HAP-1 (cell line): ENCODE measurements at regions not wholly inside any gene's neighbourhood (a gene's known extent, or its start where the extent isn't known, plus 50 kb on each side); places are given as distances from the start of the nearest gene placed in this dataset.

Experiments used
- DNase-seq, 2 experiments: peaks; one replicate each; pipeline ENCODE4 v3.0.0-alpha.2; 2016 to 2020; ENCODE audit warnings: low spot score in 2 of 2
- H3K27me3 ChIP-seq: fragments of 250-450 bp; sonication (Bioruptor Pico); 2 replicates; pipeline ENCODE4 v1.5.1; 2020; ENCODE audit warnings: low read depth, mild to moderate bottlenecking, moderate library complexity
- H3K36me3 ChIP-seq: fragments of 250-450 bp; sonication (Bioruptor Pico); replicated peaks from 2 replicates; pipeline ENCODE4 v1.5.1; 2020; ENCODE audit warnings: mild to moderate bottlenecking
- H3K4me1 ChIP-seq: fragments of 250-450 bp; sonication (Bioruptor Pico); 2 replicates; pipeline ENCODE4 v1.5.1; 2020; ENCODE audit warnings: mild to moderate bottlenecking
- H3K4me3 ChIP-seq: fragments of 250-450 bp; sonication (Bioruptor Pico); 2 replicates; pipeline ENCODE4 v1.5.1; 2020; ENCODE audit warnings: mild to moderate bottlenecking, moderate library complexity
- H3K9me3 ChIP-seq: fragments of 250-450 bp; sonication (Bioruptor Pico); 2 replicates; pipeline ENCODE4 v1.5.1; 2020; ENCODE audit warnings: mild to moderate bottlenecking, moderate library complexity
- in situ Hi-C: fragments of 300-500 bp; cut with MboI; formaldehyde crosslinking; loops from 3 replicates; pipeline ENCODE4 v1.14.3; 2020; ENCODE audit warnings: low sequenced_read_pairs, inconsistent platforms, mixed read lengths

DNA sequence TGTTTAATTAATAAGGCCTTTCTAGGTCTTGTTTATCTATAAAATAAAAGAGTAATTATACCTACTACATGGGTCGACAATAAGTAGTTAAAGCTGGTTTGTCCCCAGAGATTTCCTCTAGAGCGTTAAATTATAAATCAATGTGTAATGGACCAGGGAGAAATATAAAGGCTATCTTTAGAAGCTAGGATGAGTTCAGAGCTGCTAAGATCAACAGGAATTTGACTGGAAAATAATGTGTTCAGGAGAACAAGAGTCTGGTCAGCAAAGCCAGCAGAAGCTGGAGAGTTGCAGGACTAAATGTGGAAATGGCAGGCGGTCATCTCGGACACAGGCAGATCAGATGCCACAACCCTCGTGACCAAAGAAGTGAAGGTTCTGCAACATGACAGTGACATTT lies 428.8 kb downstream of the EPM2A start:
- Histone ChIP-seq H3K4me3 (no peak overlapping the region), H3K4me1 (no peaks in the 10 kb centered on the region), H3K36me3 (no peaks in the 10 kb centered on the region), H3K9me3 (no peaks in the 10 kb centered on the region), H3K27me3 (no peaks in the 10 kb centered on the region)
- in situ Hi-C loops, result no loop called here
- DNase-seq, result no peak

DNA sequence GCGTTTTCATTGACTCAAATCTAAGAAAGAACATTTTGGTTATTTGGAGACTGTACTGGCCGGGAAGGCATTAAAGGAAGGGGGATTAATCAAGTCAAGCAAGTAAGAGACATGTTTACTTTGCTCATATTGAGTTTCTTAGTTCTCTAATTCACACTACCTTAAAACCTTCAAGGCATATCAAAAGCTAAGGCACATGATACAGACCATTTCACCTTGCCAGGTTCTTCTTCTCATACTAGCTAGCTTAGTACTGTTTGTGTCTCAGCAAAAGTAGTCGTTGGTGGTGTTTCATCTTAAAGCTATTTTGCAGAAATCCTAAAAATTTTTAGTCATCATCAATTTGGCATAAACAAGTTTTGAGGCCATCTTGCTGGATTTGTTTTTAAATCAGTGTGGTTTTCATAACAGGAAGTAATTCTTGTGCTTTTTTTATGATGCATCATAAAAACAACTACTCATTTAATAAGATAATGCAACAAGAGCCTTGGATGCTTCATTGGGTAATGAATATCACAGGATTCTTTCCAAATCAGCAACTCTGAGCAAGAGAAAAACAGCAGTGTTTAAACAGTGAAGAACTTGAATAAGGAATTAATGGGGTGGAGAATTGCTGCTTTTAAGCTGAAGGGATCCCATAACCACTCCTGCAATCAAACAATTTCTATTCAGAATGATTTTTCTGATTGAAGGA lies 425.3 kb downstream of the EPM2A start:
- Histone ChIP-seq H3K4me3 (no peak overlapping the region), H3K36me3 (no peaks in the 10 kb centered on the region), H3K9me3 (no peaks in the 10 kb centered on the region), H3K27me3 (no peaks in the 10 kb centered on the region), H3K4me1 (no peaks in the 10 kb centered on the region)
- in situ Hi-C loops, result no loop called here
- DNase-seq, result no peak

DNA sequence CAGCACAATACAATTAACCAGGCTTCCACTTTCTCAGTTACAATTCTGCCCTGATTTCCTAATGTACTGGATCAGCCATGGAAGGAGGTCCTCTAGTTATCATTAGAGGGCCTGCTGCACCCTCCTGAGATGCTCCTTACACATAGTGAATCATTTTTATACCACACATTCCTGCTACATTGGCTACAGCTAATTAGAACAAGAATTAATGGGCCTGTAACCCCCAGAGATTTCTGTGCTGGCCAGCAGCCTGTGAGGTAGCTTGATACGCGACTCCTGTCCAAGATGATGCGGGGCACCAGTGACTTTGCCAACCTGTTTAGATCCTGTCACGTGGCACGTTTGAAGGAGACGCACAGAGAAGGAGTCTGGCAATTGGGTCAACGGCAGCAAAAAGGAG lies 422.8 kb downstream of the EPM2A start:
- no peak for DNase-seq
- Histone ChIP-seq H3K9me3 (no peaks in the 10 kb centered on the region), H3K4me3 (no peak overlapping the region), H3K27me3 (no peaks in the 10 kb centered on the region), H3K4me1 (peaks cover 11% of the 10 kb centered on the region), H3K36me3 (no peaks in the 10 kb centered on the region)
- in situ Hi-C loops, result no loop called here

DNA sequence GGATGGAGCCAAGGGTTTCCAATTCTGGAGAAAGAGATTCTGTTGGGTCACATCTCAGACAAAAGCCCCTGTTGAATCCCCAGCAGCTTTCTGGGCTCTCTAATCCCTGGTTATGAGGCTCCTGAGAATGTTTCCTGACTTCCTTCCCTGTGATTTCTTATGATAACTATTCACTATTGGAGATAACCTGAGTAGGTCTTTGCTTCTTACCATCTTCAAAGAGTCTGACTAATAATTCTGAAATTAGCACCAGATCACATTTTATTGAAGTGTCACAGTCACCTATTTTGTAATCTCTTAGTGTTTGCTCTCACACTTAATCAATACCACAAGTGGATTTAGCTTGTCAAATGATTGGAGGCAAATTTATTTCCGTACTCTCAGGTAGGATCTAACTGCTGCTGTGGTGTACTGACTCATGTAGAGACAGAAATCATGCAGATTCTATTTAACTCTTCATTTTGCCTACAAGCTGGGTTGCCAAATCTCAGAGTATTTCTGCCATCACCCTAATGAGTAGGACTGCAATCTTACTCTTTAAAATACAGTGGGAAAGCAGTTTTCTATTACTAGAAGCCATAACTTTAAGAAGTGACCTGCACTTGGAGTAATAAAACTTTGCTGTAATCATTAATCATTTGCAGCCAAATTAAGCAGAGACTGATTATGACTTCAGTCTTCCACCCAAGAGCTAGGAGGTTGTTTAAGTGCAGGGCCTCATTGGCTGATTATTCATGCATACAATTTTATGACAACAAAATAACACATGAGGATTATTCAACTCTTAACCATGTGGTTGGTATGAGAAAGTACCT lies 422.1 kb downstream of the EPM2A start:
- no peaks in the 10 kb centered on the region for H3K36me3 ChIP-seq
- in situ Hi-C loops, result no loop called here
- peaks cover 15% of the 10 kb centered on the region for H3K4me1 ChIP-seq
- no peak overlapping the region for H3K4me3 ChIP-seq
- DNase-seq, result no peak
- H3K9me3 ChIP-seq, result no peaks in the 10 kb centered on the region
- no peaks in the 10 kb centered on the region for H3K27me3 ChIP-seq

DNA sequence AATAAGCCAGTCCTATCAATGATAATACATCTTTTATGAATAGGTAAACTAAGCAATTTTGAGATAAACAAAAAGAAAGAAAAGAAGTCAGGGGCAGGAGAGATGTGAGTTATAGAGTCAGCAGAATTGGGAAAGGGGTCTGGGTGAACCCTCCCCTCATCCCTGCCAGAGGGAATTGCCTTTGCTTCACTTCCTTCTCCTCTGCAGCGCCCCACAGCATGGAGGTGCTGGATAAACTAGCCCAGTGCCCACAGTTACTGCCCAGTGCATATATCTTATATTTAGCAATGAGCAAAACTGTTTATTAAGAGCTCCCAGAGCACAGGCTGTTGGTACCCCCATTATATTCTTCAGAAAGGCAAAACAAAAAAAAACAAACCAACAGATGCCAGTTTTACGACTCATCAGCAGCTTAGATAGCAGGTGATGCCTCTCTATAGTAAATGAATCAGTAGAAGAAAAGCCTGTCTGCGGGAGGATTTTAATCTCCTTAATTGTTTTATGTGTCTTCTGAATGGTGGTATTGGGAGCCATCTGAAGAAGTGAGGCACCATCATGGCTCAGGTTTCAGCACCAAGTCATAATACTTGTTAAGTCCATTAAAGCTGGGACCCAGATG lies 419.2 kb downstream of the EPM2A start:
- H3K4me1 ChIP-seq, result peaks cover 15% of the 10 kb centered on the region
- H3K9me3 ChIP-seq, result no peaks in the 10 kb centered on the region
- DNase-seq, result no peak
- no peaks in the 10 kb centered on the region for H3K27me3 ChIP-seq
- no peaks in the 10 kb centered on the region for H3K36me3 ChIP-seq
- no peak overlapping the region for H3K4me3 ChIP-seq
- in situ Hi-C loops, result no loop called here

DNA sequence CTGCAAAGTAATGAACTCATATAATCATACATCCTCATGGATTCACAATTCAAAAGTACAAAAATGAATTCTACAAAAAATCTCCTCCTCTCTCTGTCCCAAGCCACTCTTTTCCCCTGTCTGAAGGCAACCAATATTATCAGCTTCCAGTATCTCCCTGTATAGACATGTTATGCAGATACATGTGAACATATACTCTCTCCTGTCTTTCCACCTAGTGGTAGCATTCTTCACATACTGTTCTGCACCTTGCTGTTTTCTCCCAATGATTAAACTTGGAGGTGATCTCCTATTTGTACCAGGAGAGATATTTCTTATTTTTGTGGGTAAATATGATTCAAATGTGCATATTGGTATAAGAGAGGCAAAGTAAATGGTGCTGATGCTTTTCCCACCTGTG lies 416.4 kb downstream of the EPM2A start:
- H3K9me3 ChIP-seq, result no peaks in the 10 kb centered on the region
- no peaks in the 10 kb centered on the region for H3K36me3 ChIP-seq
- no peak for DNase-seq
- H3K4me3 ChIP-seq, result no peak overlapping the region
- in situ Hi-C loops, result no loop called here
- H3K4me1 ChIP-seq, result peaks cover 15% of the 10 kb centered on the region
- no peaks in the 10 kb centered on the region for H3K27me3 ChIP-seq

DNA sequence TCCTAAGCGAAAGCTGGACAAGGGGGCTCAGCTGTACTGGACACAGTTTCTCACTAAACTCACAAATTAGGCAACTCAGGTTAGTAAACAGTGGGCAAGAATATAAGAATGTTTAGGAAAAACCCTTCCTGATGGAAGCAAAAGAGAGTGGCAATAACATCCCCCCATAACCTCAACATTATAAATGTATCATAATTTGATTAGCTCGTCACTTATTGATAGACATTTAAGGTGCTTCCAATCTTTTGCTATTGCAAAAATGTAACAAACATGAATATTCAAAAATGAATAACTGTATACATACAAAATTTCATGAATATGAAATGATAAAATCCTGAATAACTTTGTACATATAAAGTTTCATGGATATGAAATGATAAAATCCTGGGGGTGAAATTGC lies 415.7 kb downstream of the EPM2A start:
- H3K9me3 ChIP-seq, result no peaks in the 10 kb centered on the region
- H3K4me1 ChIP-seq, result peaks cover 15% of the 10 kb centered on the region
- no peak overlapping the region for H3K4me3 ChIP-seq
- no peaks in the 10 kb centered on the region for H3K36me3 ChIP-seq
- in situ Hi-C loops, result no loop called here
- no peak for DNase-seq
- H3K27me3 ChIP-seq, result no peaks in the 10 kb centered on the region

DNA sequence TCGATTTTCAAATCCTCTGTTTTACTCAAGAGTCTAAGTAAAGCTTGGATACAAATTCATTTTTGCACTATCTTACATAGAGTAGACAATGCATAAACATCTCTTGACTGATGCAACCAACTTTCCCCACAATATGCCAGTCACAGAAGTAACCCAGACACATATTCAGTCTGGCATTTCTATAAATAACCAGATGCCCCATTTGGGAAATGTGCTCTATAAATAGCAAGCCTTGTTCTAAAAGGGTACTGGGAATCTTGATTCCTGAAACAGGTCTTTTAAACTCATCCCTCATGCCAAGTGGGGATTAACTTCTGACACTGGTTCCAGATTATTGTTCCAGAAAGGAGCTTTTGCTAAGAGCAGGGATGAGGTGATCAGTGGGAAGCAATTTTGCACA lies 411.7 kb downstream of the EPM2A start:
- Histone ChIP-seq H3K36me3 (no peaks in the 10 kb centered on the region), H3K9me3 (no peaks in the 10 kb centered on the region), H3K27me3 (no peaks in the 10 kb centered on the region), H3K4me1 (no peaks in the 10 kb centered on the region), H3K4me3 (no peak overlapping the region)
- in situ Hi-C loops, result no loop called here
- no peak for DNase-seq

DNA sequence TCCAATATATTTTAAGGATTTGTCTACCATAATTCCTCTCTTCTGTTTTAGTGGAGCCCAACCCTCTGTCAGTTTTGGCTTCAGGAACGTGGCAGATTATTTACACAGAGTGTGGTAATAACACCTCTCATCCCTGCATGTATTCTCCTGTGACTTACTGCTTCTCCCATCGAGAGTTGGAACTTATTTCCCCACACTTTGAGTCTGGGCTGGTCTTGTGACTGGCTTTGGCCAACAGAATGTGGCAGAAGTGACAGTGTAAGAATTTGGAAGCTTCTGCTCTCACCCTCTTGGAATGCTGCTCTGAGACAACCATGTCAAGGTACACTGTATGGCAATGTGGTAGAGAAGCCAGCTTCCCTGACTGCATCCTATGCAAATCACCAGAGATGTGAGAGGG lies 407.7 kb downstream of the EPM2A start:
- Histone ChIP-seq H3K4me3 (no peak overlapping the region), H3K9me3 (no peaks in the 10 kb centered on the region), H3K36me3 (no peaks in the 10 kb centered on the region), H3K4me1 (peaks cover 13% of the 10 kb centered on the region), H3K27me3 (no peaks in the 10 kb centered on the region)
- in situ Hi-C loops, result no loop called here
- DNase-seq, result no peak

DNA sequence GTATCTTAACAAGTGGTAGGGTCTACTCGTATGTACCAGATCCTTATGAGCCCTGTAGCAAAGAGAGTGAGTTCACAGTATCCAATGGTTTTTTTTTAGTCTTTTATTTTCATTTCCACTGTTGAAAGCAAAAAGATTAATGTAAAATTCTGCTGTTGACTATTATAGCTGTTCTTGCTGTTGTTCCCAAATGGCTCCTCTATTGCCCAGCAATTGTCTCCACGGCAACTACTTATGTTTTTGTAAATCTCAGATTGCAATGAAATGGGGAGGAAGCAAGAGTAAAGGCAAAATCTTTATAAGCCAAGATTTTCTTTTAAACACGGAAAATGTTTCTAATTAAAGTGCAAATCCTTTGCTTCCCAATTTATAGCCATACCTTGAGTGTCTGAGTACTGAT lies 406.1 kb downstream of the EPM2A start:
- Histone ChIP-seq H3K4me3 (no peak overlapping the region), H3K27me3 (no peaks in the 10 kb centered on the region), H3K36me3 (no peaks in the 10 kb centered on the region), H3K4me1 (peaks cover 17% of the 10 kb centered on the region), H3K9me3 (no peaks in the 10 kb centered on the region)
- DNase-seq, result no peak
- in situ Hi-C loops, result no loop called here

DNA sequence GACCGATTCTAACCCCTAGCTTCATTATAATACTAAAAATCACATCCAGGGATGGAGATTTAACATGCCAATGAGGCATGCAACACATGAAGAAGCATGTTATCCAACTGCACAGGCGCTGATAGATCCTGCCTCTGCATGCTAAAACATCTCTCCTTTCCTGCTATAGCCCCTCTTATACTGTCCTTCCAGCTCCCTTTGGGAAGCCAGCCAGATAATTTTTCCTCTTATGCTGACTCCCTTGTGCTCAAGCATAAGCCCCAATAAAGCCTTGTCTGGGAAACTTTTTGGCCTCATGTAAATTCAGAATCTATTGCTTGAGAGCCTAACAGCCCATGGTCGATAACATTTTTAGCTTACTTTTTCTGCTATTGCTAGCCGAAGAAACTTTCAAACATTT lies 404.3 kb downstream of the EPM2A start:
- DNase-seq, result no peak
- no peaks in the 10 kb centered on the region for H3K36me3 ChIP-seq
- in situ Hi-C loops, result no loop called here
- H3K27me3 ChIP-seq, result no peaks in the 10 kb centered on the region
- no peak overlapping the region for H3K4me3 ChIP-seq
- no peaks in the 10 kb centered on the region for H3K9me3 ChIP-seq
- H3K4me1 ChIP-seq, result peaks cover 17% of the 10 kb centered on the region

DNA sequence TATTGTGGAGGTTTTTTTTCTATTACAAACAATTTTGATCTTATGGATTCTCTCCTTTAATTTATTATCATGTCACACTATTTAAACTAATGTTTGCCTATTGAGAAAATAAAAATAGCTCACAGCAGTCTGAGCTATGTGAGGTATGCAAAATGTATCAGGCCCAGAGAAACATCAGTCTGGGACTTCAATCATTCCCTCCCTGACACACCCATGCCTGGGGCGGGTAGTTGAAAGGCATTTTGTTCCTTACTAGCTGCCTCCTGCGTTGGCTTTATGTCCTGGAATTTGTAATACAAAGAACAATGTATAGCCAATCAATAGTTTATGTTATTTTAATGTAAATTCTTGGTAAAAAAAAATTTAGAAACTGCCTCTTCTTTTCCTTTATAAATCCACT lies 403.3 kb downstream of the EPM2A start:
- no peaks in the 10 kb centered on the region for H3K9me3 ChIP-seq
- no peaks in the 10 kb centered on the region for H3K27me3 ChIP-seq
- peaks cover 17% of the 10 kb centered on the region for H3K4me1 ChIP-seq
- H3K36me3 ChIP-seq, result no peaks in the 10 kb centered on the region
- DNase-seq, result peak; percentile 91 to 96
- no peak overlapping the region for H3K4me3 ChIP-seq
- in situ Hi-C loops, result no loop called here

DNA sequence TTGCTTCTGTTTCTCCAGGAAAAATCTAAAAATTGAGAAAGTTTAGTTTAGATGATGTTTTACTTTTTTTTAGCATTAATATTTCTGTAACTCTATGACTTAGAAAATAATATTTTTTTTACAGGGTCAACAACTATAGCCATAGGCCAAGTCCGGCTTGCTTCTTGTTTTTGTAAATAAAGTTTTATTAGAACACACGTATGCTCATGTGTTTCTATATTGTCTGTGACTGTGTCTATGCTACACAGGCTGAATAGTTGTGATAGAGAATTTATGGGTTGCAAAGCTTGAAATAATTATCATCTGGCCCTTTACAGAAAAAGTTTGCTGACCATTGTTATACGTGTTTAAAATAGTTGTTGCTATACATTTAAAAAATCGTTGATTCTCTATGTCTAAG lies 399.2 kb downstream of the EPM2A start:
- in situ Hi-C loops, result no loop called here
- H3K27me3 ChIP-seq, result no peaks in the 10 kb centered on the region
- H3K9me3 ChIP-seq, result no peaks in the 10 kb centered on the region
- peaks cover 16% of the 10 kb centered on the region for H3K4me1 ChIP-seq
- H3K36me3 ChIP-seq, result no peaks in the 10 kb centered on the region
- DNase-seq, result no peak
- no peak overlapping the region for H3K4me3 ChIP-seq

DNA sequence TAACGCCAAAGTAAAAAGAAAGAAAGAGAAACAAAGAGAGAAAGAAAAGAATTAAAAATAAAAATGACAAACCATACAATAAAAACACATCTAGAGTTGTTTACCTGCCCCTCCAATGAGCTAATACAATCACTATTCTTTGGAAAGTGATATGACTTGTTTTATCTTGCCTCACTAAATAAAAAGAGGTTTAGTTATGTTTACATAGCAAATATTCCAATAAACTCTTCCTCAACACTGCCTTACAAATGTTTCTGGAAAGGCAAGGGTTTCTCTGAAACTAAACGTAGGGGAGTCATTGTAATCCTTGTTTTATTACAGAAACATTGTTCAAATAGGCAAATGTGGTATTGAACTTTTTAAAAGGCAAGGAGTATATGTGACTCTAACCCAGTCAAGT lies 396.2 kb downstream of the EPM2A start:
- in situ Hi-C loops, result no loop called here
- Histone ChIP-seq H3K9me3 (no peaks in the 10 kb centered on the region), H3K4me1 (no peaks in the 10 kb centered on the region), H3K4me3 (no peak overlapping the region), H3K36me3 (no peaks in the 10 kb centered on the region), H3K27me3 (no peaks in the 10 kb centered on the region)
- DNase-seq, result no peak
